SK-N-SH (cell line): ENCODE measurements at regions not wholly inside any gene's neighbourhood (a gene's known extent, or its start where the extent isn't known, plus 50 kb on each side); places are given as distances from the start of the nearest gene placed in this dataset.

Experiments
- EZH2phosphoT487 ChIP-seq: fragments of 200-600 bp; sonication (generic); IDR thresholded peaks from 2 replicates; pipeline ENCODE4 v1.6.1; 2017; ENCODE audit warnings: low read depth, mixed run types, mild to moderate bottlenecking, antibody characterized with exemption, moderate library complexity, borderline replicate concordance
- FOSL2 ChIP-seq: IDR thresholded peaks from 2 replicates; pipeline ENCODE4 v1.4.0; 2012; ENCODE audit warnings: low read depth, mild to moderate bottlenecking, moderate library complexity, borderline replicate concordance
- FOXJ3 ChIP-seq: sonication (generic); formaldehyde crosslinking; IDR thresholded peaks from 2 replicates; pipeline ENCODE4 v1.5.1; 2020; ENCODE audit warnings: mild to moderate bottlenecking, missing genetic modification reagents
- GABPA ChIP-seq: IDR thresholded peaks from 2 replicates; pipeline ENCODE4 v1.4.0; 2012; ENCODE audit warnings: low read depth, mild to moderate bottlenecking
- GATA2 ChIP-seq: sonication (generic); formaldehyde crosslinking; IDR thresholded peaks from 2 replicates; pipeline ENCODE4 v1.5.0; 2020; ENCODE audit warnings: mild to moderate bottlenecking, missing genetic modification reagents
- NFIC ChIP-seq: IDR thresholded peaks from 2 replicates; pipeline ENCODE4 v1.4.0; 2012; ENCODE audit warnings: borderline replicate concordance
- NRF1 ChIP-seq: IDR thresholded peaks from 2 replicates; pipeline ENCODE4 v1.6.1; 2012; ENCODE audit warnings: low read depth, mild to moderate bottlenecking, low read length
- POLR2AphosphoS5 ChIP-seq: IDR thresholded peaks from 2 replicates; pipeline ENCODE4 v1.6.1; 2012; ENCODE audit warnings: low read depth, low read length
- RFX5 ChIP-seq: IDR thresholded peaks from 2 replicates; pipeline ENCODE4 v1.6.1; 2012; ENCODE audit warnings: mild to moderate bottlenecking, improper control_type of control experiment, low read length
- SIN3A ChIP-seq: IDR thresholded peaks from 2 replicates; pipeline ENCODE4 v1.6.1; 2012; ENCODE audit warnings: low read depth, mild to moderate bottlenecking, low read length, moderate library complexity, borderline replicate concordance
- SMC3 ChIP-seq: IDR thresholded peaks from 2 replicates; pipeline ENCODE4 v1.6.1; 2012; ENCODE audit warnings: low read depth, low read length, improper control_type of control experiment
- YY1 ChIP-seq: IDR thresholded peaks from 2 replicates; pipeline ENCODE4 v1.4.0; 2012; ENCODE audit warnings: low read depth, mild to moderate bottlenecking
- TF ChIP-seq, protein P1 (sequence below): fragments of 200-600 bp; sonication (generic); IDR thresholded peaks from 2 replicates; pipeline ENCODE4 v1.6.1; 2017; ENCODE audit warnings: antibody characterized with exemption, mild to moderate bottlenecking, moderate library complexity
- TF ChIP-seq, protein P2 (sequence below): IDR thresholded peaks from 2 replicates; pipeline ENCODE4 v1.6.1; 2012; ENCODE audit warnings: mild to moderate bottlenecking, low read depth, low read length, moderate library complexity

DNA sequence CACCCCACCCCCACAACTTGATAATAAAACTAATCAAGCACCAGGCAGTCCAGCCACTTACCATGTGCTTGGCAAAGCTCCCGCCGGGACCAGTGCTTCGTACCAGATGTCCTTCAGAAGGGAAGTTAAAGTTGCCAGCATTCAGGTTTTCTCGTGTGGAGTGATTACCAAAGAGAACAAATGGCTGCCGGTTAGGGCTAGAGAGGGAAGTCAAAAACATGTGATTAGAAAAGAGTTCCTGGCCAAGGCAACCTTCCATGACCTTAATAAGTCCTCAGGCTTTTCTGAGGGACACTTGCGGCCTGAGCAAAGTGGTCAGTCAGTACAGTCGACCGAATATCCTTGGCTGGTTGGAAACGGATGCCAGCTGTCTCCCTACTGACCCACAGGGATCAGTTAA, 67.0 kb downstream of the DNAAF9 start:
- TF ChIP-seq SIN3A: no peak
- no peak for TF ChIP-seq POLR2AphosphoS5
- TF ChIP-seq, protein P1, sequence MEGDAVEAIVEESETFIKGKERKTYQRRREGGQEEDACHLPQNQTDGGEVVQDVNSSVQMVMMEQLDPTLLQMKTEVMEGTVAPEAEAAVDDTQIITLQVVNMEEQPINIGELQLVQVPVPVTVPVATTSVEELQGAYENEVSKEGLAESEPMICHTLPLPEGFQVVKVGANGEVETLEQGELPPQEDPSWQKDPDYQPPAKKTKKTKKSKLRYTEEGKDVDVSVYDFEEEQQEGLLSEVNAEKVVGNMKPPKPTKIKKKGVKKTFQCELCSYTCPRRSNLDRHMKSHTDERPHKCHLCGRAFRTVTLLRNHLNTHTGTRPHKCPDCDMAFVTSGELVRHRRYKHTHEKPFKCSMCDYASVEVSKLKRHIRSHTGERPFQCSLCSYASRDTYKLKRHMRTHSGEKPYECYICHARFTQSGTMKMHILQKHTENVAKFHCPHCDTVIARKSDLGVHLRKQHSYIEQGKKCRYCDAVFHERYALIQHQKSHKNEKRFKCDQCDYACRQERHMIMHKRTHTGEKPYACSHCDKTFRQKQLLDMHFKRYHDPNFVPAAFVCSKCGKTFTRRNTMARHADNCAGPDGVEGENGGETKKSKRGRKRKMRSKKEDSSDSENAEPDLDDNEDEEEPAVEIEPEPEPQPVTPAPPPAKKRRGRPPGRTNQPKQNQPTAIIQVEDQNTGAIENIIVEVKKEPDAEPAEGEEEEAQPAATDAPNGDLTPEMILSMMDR: no peak
- no peak for TF ChIP-seq SMC3
- no peak for TF ChIP-seq GABPA
- TF ChIP-seq FOSL2: no peak
- TF ChIP-seq EZH2phosphoT487: no peak
- TF ChIP-seq YY1: no peak
- no peak for TF ChIP-seq GATA2 (CRISPR knock-in tag)
- TF ChIP-seq FOXJ3 (CRISPR knock-in tag): no peak
- TF ChIP-seq NFIC: no peak
- no peak for TF ChIP-seq RFX5
- TF ChIP-seq, protein P2, sequence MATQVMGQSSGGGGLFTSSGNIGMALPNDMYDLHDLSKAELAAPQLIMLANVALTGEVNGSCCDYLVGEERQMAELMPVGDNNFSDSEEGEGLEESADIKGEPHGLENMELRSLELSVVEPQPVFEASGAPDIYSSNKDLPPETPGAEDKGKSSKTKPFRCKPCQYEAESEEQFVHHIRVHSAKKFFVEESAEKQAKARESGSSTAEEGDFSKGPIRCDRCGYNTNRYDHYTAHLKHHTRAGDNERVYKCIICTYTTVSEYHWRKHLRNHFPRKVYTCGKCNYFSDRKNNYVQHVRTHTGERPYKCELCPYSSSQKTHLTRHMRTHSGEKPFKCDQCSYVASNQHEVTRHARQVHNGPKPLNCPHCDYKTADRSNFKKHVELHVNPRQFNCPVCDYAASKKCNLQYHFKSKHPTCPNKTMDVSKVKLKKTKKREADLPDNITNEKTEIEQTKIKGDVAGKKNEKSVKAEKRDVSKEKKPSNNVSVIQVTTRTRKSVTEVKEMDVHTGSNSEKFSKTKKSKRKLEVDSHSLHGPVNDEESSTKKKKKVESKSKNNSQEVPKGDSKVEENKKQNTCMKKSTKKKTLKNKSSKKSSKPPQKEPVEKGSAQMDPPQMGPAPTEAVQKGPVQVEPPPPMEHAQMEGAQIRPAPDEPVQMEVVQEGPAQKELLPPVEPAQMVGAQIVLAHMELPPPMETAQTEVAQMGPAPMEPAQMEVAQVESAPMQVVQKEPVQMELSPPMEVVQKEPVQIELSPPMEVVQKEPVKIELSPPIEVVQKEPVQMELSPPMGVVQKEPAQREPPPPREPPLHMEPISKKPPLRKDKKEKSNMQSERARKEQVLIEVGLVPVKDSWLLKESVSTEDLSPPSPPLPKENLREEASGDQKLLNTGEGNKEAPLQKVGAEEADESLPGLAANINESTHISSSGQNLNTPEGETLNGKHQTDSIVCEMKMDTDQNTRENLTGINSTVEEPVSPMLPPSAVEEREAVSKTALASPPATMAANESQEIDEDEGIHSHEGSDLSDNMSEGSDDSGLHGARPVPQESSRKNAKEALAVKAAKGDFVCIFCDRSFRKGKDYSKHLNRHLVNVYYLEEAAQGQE: no peak
- no peak for TF ChIP-seq NRF1
